GM23338 (cell line): ENCODE measurements at regions not wholly inside any gene's neighbourhood (a gene's known extent, or its start where the extent isn't known, plus 50 kb on each side); places are given as distances from the start of the nearest gene placed in this dataset.

ENCODE experiments used
- CREB1 ChIP-seq: fragments of 250-450 bp; sonication (Bioruptor Pico); IDR thresholded peaks from 2 replicates; pipeline ENCODE4 v1.5.0; 2020; ENCODE audit warnings: low read depth, mild to moderate bottlenecking, moderate library complexity
- CTCF ChIP-seq, 2 experiments: fragments of 200-600 bp in 1 of 2; sonication (generic) in 1 of 2; conservative IDR thresholded peaks; 2 replicates each; pipeline versions ENCODE4 v1.5.1 to v1.6.1; 2016 to 2017; ENCODE audit warnings: antibody characterized with exemption in 2 of 2, low read depth in 2 of 2, mild to moderate bottlenecking in 2 of 2, moderate library complexity in 1 of 2
- EZH2 ChIP-seq: fragments of 200-600 bp; sonication (generic); IDR thresholded peaks from one replicate; pipeline ENCODE4 v1.8.0; 2017; ENCODE audit warnings: antibody characterized with exemption, mild to moderate bottlenecking, low read depth; ENCODE audit not compliant: unreplicated experiment
- EZH2phosphoT487 ChIP-seq: fragments of 200-600 bp; sonication (generic); IDR thresholded peaks from one replicate; pipeline ENCODE4 v1.8.1; 2018; ENCODE audit warnings: antibody characterized with exemption; ENCODE audit not compliant: unreplicated experiment
- JUNB ChIP-seq: IDR thresholded peaks from one replicate; pipeline ENCODE4 v1.6.1; 2016; ENCODE audit warnings: antibody characterized with exemption; ENCODE audit not compliant: unreplicated experiment
- NANOG ChIP-seq: IDR thresholded peaks from 2 replicates; pipeline ENCODE4 v1.6.1; 2016; ENCODE audit warnings: antibody characterized with exemption, borderline replicate concordance
- POLR2AphosphoS5 ChIP-seq: IDR thresholded peaks from 2 replicates; pipeline ENCODE4 v1.6.1; 2016; ENCODE audit warnings: antibody characterized with exemption, low read depth
- REST ChIP-seq: IDR thresholded peaks from one replicate; pipeline ENCODE4 v1.6.1; 2018; ENCODE audit warnings: antibody characterized with exemption; ENCODE audit not compliant: unreplicated experiment
- STAT1 ChIP-seq: IDR thresholded peaks from one replicate; pipeline ENCODE4 v1.6.1; 2016; ENCODE audit warnings: antibody characterized with exemption; ENCODE audit not compliant: unreplicated experiment
- ZNF331 ChIP-seq: fragments of 250-450 bp; sonication (Bioruptor Pico); IDR thresholded peaks from 2 replicates; pipeline ENCODE4 v1.5.0; 2020; ENCODE audit warnings: low read depth, mild to moderate bottlenecking, moderate library complexity
- TF ChIP-seq, protein P1 (sequence below): fragments of 250-450 bp; sonication (Bioruptor Pico); IDR thresholded peaks from 2 replicates; pipeline ENCODE4 v1.5.0; 2020; ENCODE audit warnings: mild to moderate bottlenecking, moderate library complexity

GRCh38 chr4:113831457-113831856, 69.9 kb upstream of the CAMK2D start:
- TF ChIP-seq EZH2phosphoT487 (no peak), CTCF (conservative IDR thresholded peaks at IDR 0.05; ENCODE audit: low read depth in 2 of 2) (no peak), EZH2 (no peak), REST (no peak), POLR2AphosphoS5 (no peak), CREB1 (CRISPR knock-in tag) (no peak), STAT1 (no peak), JUNB (no peak), NANOG (no peak), ZNF331 (no peak)
- TF ChIP-seq, protein P1, sequence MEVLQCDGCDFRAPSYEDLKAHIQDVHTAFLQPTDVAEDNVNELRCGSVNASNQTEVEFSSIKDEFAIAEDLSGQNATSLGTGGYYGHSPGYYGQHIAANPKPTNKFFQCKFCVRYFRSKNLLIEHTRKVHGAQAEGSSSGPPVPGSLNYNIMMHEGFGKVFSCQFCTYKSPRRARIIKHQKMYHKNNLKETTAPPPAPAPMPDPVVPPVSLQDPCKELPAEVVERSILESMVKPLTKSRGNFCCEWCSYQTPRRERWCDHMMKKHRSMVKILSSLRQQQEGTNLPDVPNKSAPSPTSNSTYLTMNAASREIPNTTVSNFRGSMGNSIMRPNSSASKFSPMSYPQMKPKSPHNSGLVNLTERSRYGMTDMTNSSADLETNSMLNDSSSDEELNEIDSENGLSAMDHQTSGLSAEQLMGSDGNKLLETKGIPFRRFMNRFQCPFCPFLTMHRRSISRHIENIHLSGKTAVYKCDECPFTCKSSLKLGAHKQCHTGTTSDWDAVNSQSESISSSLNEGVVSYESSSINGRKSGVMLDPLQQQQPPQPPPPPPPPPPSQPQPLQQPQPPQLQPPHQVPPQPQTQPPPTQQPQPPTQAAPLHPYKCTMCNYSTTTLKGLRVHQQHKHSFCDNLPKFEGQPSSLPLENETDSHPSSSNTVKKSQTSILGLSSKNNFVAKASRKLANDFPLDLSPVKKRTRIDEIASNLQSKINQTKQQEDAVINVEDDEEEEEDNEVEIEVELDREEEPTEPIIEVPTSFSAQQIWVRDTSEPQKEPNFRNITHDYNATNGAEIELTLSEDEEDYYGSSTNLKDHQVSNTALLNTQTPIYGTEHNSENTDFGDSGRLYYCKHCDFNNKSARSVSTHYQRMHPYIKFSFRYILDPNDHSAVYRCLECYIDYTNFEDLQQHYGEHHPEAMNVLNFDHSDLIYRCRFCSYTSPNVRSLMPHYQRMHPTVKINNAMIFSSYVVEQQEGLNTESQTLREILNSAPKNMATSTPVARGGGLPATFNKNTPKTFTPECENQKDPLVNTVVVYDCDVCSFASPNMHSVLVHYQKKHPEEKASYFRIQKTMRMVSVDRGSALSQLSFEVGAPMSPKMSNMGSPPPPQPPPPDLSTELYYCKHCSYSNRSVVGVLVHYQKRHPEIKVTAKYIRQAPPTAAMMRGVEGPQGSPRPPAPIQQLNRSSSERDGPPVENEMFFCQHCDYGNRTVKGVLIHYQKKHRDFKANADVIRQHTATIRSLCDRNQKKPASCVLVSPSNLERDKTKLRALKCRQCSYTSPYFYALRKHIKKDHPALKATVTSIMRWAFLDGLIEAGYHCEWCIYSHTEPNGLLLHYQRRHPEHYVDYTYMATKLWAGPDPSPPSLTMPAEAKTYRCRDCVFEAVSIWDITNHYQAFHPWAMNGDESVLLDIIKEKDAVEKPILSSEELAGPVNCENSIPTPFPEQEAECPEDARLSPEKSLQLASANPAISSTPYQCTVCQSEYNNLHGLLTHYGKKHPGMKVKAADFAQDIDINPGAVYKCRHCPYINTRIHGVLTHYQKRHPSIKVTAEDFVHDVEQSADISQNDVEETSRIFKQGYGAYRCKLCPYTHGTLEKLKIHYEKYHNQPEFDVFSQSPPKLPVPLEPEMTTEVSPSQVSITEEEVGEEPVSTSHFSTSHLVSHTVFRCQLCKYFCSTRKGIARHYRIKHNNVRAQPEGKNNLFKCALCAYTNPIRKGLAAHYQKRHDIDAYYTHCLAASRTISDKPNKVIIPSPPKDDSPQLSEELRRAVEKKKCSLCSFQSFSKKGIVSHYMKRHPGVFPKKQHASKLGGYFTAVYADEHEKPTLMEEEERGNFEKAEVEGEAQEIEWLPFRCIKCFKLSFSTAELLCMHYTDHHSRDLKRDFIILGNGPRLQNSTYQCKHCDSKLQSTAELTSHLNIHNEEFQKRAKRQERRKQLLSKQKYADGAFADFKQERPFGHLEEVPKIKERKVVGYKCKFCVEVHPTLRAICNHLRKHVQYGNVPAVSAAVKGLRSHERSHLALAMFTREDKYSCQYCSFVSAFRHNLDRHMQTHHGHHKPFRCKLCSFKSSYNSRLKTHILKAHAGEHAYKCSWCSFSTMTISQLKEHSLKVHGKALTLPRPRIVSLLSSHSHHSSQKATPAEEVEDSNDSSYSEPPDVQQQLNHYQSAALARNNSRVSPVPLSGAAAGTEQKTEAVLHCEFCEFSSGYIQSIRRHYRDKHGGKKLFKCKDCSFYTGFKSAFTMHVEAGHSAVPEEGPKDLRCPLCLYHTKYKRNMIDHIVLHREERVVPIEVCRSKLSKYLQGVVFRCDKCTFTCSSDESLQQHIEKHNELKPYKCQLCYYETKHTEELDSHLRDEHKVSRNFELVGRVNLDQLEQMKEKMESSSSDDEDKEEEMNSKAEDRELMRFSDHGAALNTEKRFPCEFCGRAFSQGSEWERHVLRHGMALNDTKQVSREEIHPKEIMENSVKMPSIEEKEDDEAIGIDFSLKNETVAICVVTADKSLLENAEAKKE (CRISPR knock-in tag) = no peak
